ENCODE measurements at regions not wholly inside any gene's neighbourhood (a gene's known extent, or its start where the extent isn't known, plus 50 kb on each side); places are given as distances from the start of the nearest gene placed in this dataset.
A peak's percentile ranks its signal among the peaks of the same experiment; 100 is the strongest.
"Not testable (repeated sequence)": the region's sequence is repeated elsewhere in the genome, so short reads cannot be mapped to it uniquely, and the experiment has no call there.

DNA sequence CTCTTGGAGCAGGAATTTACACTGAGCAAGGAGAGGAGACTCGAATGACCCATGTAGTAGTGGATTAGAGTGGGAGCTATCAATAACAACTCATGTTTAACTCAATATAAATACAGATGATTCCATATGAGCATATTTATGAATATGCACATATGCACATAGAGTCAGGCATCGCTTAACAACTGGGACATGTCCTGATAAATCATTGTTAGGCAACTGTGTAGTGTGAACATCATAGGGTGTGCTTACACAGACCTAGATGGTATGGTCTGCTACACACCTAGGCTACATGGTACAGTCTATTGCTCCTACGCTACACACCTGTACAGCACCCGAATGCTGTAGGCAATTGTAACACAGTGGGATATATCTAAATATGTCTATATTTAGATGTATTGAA is 75.9 kb upstream of the RALGAPA2 start:
- DNase-seq: no peak

DNA sequence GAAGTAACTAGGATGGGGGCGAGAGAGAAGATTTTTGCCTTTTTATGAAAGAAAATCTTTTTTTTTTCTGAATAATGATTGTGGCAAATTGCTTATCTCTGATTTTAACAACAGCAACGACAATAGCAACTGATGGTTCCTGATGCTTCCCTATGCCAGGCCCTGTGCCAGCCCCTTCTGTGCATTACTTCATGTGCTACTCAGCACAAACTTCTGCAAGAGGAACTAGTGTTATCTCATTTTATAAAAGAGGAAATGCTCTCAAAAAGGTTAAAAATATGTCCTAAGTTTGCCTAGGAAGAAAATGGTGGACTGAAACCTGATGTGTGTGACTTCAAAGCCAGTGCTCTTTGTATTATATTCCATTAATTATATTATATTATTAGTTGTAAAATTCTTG is 74.0 kb upstream of the RALGAPA2 start:
- no peak for DNase-seq

DNA sequence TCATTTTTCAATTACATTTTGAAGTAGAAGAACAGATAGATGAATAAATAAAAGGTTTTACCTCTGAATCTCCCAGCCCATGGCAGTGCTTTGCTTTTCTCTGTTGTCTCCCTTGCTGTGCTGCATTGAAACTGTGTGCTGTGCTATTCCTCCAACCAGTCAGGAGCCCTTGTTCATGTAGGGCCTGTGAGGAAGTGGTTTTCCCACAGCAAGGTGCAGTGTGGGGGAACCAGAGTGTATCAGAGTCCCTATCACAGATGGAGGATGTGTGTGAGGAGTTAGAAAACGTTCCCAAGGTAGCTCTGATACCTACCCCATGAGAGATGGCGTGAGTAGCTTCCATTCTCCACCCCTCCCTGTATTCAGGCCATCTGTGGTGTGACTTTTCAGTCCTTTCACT is 72.8 kb upstream of the RALGAPA2 start:
- DNase-seq: no peak

DNA sequence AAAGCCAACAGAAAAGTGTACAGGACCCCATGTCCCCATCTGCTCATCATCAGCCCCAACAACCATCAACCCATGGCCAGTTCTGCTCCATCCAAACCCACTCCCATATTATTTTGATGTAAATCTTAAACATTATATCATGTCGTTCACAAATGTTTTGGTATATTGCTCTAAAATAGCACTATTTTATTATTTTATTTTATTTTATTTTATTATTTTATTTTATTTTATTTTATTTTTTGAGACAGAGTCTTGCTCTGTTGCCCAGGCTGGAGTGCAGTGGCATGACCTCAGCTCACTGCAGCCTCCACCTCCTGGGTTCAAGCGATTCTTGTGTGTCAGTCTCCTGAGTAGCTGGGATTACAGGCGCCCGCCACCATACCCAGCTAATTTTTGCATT is 72.0 kb upstream of the RALGAPA2 start:
- not testable (repeated sequence) for DNase-seq

DNA sequence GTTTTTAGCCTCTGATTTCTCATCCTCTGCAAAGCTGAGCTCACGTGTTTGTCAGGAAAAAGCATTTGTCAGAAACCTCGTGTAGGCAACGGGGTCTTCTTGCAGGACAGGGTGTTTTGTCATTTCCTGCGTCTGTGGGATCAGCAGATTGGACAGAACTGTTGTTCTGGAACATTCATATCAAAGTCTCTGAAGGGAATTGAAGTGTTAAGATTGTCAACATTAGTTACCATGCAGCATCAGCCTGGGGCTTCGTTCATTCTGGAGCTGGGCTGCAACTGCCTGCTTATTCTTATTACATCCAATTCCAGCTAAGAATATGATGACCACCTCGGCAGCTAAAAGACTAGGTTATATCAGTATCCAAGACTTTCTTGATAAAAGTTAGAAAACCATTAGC is 71.0 kb upstream of the RALGAPA2 start:
- DNase-seq: no peak

DNA sequence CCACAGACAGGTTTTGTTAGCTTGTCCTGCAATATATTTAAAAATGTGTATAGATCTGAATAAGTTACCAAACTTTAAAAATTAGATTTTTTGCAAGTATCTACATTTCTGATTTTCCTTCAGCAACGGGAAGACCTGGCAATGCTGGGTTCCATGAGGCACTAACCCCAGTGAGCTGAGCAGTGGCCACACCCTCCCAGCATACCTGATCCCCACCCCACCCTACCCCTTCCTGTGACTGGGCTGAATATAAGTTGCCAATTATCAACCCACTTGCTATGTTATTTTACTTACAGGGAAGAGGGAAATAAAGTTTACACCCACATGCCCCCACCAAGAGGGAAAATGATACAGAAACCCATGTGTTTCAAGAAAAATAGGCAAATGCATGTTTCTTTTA is 70.3 kb upstream of the RALGAPA2 start:
- no peak for DNase-seq

DNA sequence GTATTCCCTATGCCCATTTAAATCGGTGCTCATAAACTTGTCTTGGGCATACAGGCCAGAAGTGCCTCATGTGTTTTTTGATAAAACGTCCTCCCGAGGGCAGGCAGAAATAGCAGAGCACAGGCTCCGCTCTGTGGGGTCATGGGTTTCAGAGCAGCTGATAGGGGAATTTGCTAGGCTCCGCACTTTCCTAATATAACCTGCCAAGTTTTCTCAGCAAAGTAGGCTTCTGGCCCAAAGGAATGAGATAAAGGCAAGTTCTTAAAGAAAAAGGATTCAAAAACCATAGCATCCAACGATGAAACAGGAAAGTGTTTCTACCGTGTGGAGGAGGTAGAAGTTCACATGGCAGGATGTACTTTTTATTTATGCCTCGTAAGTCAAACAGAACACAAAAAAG is 69.8 kb upstream of the RALGAPA2 start:
- no peak for DNase-seq

DNA sequence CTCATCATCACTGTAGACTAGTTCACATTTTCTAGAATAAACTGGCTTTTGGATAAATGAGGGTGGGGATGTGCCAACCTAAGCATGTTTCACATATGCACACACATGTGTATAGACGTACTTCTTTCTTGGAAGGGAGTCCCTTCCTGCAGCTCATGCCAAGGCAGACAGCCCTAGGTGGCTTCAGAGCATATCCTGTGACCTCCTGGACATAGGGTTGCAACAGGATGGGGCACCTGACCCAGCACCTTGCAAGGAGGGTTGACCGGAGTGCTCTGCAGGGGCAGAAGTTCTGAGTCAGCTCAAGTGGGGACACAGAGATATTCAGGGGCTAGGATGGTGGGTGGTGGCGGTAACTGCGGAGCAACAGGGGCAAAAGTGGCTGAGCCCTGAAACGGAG is 68.6 kb upstream of the RALGAPA2 start:
- no peak for DNase-seq

DNA sequence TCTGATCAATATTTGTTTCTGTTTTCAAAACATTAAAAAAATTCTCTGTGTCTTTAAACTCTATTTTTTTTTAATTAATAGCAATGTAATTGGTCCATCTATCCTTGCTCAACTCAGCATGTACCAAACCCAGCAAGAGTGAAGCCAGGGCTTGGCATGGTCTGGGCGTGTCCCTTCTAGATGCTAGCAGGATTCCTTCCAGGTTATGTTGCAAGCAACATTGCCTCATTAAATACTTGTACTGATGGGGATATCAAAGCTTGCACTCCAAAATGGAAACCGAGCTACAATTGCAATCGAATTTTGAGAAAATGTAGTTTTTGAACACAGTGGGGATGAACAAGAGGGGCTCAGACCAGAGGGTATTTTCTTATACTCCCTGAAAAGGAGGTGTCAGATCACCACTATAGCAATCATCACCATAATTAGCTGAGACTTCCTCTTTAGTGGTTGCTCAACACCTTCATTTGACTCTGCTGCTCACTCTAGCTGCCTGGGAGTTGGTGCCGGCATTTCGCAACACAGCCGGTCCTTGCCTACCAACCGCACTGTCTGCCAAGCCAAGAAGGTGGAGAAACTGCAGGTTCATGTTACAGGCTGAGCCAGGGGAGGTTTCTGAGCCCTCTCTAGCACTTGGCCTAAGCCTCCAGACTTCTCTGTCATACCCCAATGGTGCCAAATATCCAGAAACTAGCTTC is 67.8 kb upstream of the RALGAPA2 start:
- no peak for DNase-seq

DNA sequence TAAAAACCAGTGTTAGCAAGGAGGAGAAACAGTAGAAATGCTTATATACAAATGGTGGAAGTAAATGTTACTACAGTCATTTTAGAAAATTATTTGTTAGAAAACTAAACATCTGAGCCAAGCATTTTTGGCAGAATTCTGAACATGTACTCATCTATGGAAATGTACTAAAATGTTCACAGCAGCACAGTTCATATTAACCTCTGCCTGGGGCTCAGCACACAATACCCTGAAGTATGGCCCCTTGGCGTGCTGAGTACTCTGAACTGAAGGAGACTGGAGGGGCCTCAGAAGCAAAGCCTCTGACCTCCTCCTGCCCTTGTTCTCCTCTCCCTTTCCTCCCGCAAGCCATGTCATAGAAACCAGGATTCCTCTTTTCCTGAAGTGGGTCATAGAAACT is 66.2 kb upstream of the RALGAPA2 start:
- DNase-seq: no peak

DNA sequence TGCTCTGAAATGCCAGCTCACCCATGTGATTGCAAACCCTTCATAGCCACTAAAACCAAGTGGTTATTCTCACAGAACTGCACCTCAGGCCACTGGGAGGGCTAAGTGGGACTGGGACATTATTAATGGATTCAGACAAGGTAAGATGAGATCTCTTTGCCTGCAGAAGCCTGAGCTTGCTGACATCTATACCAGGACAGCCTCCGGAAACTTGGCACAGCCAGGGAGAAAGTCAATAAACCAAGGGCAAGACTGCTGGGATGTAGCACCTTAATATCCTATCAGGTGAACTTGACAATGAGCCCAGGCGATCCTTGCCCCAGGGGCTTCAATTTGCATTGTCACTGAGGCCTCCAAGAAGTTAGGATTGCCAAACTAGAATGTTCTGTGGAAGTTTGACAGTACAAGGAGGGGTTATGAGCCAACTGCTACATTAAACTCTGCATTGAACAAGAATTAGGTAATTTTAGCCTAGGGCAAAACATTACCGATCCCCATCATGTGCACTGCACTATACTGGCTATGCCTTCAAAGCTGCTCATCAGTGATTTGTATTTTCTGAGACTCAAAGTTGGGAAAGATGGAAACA is 60.1 kb upstream of the RALGAPA2 start:
- peak; percentile 24 for DNase-seq

DNA sequence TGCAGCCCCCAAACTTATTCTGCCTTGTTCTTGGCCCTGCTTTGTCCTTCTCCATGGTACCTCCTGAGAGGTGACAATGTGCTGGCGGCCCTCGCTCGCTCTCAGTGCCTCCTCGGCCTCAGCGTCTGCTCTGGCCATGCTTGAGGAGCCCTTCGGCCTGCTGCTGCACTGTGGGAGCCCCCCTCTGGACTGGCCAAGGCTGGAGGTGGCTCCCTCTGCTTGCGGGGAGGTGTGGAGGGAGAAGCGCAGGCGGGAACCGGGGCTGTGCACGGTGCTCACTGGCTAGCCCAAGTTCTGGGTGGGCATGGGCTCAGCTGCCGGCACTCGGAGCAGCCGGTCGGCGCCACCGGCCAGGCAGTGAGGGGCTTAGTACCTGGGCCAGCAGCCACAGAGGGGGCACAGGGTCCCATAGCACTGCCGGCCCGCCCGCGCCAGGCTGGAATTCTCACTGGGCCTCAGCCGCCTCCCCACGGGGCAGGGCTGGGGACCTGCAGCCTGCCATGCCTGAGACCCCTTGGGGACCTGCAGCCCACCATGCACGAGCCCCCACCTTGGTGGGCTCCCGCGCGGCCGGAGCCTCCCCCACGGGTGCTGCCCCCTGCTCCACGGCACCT is 55.9 kb upstream of the RALGAPA2 start:
- DNase-seq: no peak

DNA sequence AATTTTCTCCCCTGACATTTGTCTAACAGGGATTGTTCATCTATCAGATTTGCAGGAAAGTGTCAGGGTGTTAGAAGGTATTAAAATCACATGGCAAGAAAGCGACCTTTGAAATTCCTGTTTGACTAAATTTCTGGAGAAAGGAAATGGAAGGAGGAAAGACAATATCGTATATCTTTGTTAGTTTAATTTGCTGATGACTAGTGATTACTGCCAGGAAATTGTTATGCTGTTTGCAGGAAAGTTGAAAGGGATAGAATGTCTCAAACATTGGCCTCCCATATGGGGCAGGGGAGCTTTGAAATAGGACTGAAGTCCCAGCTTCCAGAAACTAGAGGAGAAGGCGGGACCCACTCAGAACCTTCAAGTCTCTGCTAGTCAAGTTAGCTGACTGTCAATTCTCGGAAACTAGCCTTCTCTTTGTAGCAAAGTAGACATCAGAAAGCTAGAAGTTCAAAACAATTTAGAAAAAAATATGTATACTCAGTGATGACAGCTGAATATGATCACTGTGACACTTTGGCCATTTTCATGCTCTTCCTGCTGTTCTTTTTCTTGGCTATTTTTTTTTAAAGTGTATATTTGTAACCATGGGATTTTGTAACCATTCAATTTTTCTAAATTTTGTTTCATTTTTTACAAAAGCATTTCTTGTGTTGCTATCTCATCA is 53.4 kb upstream of the RALGAPA2 start:
- no peak for DNase-seq

DNA sequence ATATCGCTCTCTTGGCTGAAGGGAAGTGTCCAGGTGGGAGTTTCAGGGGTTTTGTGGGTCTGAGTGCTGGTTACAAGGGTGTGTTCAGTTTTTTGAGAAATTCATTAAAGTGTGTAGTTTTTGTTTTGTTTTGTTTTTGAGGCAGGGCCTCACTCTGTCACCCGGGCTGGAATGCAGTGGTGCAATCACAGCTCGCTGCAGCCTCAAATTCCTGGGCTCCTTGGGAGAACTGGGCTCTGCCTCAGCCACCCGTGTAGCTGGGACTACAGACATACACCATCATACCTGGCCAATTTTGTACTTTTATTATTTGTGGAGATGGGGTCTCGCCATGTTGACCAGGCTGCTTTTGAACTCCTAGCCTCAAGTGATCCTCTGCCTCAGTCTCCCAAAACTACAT is 51.2 kb upstream of the RALGAPA2 start:
- no peak for DNase-seq

All from NCI-H1092 treated with DMSO at 0.1 percent for 48 hours (cell line).